HUES48 (cell line): ENCODE measurements at regions not wholly inside any gene's neighbourhood (a gene's known extent, or its start where the extent isn't known, plus 50 kb on each side); places are given as distances from the start of the nearest gene placed in this dataset.

Source experiments
- H3K27ac ChIP-seq: one replicate; pipeline ENCODE4 v1.7.0; 2013; ENCODE audit warnings: low read depth, low read length, inconsistent platforms
- H3K27me3 ChIP-seq: 2 replicates; pipeline ENCODE4 v1.6.1; 2013; ENCODE audit warnings: mild to moderate bottlenecking, low read length; ENCODE audit not compliant: control insufficient read depth, insufficient read depth
- H3K36me3 ChIP-seq: 2 replicates; pipeline ENCODE4 v1.6.1; 2013; ENCODE audit warnings: low read length; ENCODE audit not compliant: control insufficient read depth, insufficient read depth
- H3K4me1 ChIP-seq: 2 replicates; pipeline ENCODE4 v1.6.1; 2013; ENCODE audit warnings: mild to moderate bottlenecking, low read length; ENCODE audit not compliant: control insufficient read depth, insufficient read depth
- H3K4me3 ChIP-seq: 2 replicates; pipeline ENCODE4 v1.5.1; 2013; ENCODE audit warnings: mild to moderate bottlenecking, low read depth, low read length
- H3K9ac ChIP-seq: 2 replicates; pipeline ENCODE4 v1.6.1; 2013; ENCODE audit warnings: mild to moderate bottlenecking, low read depth, low read length, moderate library complexity
- H3K9me3 ChIP-seq: 2 replicates; pipeline ENCODE4 v1.6.1; 2013; ENCODE audit warnings: low read length; ENCODE audit not compliant: control insufficient read depth, insufficient read depth

DNA sequence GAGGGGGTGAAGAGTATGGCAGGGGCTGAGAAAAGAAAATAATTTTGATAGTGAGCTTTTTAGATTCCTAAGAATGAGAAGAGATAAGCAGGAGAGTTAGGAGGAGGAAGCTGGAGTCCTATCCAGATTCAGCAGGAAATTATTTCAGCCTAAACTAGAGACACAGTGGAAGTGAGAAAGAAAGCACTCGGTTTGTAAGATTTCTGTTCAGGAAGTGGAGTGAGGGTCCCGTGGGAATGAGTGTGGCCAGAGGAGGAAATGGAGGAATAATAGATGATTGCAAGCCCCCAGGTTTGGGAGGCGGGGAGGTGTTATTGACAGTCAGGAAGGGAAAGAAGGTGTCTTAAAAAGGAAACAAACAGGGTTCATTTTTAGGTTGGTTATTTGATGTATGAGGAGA lies 84.8 kb upstream of the NRP1 start:
- Histone ChIP-seq H3K9ac (no peak overlapping the region), H3K27me3 (no peaks in the 10 kb centered on the region), H3K4me1 (peaks cover 12% of the 10 kb centered on the region; the same call in 1 of the 2 replicates), H3K27ac (no peak overlapping the region), H3K9me3 (no peaks in the 10 kb centered on the region), H3K36me3 (no peaks in the 10 kb centered on the region), H3K4me3 (no peak overlapping the region)

DNA sequence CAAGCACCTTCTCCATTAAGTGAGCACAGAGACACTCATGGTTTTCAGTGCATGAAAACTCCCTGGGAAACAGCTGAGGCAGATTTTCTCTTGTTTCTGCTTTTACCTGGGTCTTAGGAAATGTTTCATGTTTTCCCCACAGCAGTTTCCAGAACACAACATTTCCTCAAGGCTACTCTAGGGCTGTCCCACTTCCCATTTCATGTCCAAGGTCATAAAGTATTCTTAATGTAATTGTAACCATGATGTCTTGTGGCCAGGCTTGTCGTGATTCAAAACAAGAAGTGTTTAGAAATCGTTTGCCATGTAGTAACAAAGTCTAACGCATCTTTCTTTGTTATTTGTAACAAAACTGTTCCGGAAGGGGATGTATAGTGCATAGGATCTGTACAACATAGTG lies 83.8 kb upstream of the NRP1 start:
- H3K27me3 ChIP-seq: no peaks in the 10 kb centered on the region
- peaks cover 12% of the 10 kb centered on the region; the same call in 1 of the 2 replicates for H3K4me1 ChIP-seq
- H3K27ac ChIP-seq: no peak overlapping the region
- no peak overlapping the region for H3K4me3 ChIP-seq
- no peaks in the 10 kb centered on the region for H3K36me3 ChIP-seq
- no peaks in the 10 kb centered on the region for H3K9me3 ChIP-seq
- H3K9ac ChIP-seq: no peak overlapping the region

DNA sequence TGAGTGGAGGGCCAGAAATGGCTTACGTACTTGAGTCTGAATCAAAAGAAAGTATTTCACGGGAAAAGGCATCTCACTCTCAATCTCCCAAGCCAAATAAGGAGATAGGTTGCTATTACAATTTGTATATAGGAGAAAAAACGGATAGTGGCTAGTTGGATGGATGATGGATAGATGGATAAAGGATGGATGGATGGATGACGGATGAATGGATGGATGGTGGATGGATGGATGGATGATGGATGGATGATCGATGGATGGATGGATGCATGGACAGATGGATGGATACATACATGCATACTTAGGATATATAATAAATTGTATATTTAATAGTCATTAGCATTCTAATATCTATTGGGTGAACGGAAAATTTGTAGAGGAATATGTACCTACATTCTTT lies 82.2 kb upstream of the NRP1 start:
- H3K27ac ChIP-seq: no peak overlapping the region
- no peak overlapping the region for H3K4me3 ChIP-seq
- no peak overlapping the region for H3K9ac ChIP-seq
- H3K9me3 ChIP-seq: no peaks in the 10 kb centered on the region
- H3K36me3 ChIP-seq: no peaks in the 10 kb centered on the region
- H3K4me1 ChIP-seq: peaks cover 3% of the 10 kb centered on the region; the same call in 1 of the 2 replicates
- H3K27me3 ChIP-seq: no peaks in the 10 kb centered on the region

DNA sequence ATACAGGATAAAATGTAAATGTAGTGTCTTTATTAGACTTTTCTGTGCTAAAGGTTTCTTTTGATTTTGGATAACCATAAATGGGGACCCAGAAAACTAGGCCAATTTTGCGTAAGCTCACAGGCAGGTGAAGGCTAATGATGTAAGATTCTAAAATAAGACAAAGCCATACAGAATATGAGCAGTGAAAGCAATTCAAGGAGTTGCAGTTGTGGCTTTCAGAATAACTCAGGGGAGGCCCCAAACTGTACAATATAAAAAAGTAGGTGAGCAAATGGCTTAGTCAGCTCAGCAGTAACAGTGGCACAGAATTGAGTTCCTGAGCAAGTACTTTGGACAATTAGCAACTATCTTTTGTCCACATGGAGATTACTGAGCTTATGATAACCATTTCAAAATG lies 81.7 kb upstream of the NRP1 start:
- Histone ChIP-seq H3K27ac (no peak overlapping the region), H3K4me1 (peaks cover 3% of the 10 kb centered on the region; the same call in 1 of the 2 replicates)

DNA sequence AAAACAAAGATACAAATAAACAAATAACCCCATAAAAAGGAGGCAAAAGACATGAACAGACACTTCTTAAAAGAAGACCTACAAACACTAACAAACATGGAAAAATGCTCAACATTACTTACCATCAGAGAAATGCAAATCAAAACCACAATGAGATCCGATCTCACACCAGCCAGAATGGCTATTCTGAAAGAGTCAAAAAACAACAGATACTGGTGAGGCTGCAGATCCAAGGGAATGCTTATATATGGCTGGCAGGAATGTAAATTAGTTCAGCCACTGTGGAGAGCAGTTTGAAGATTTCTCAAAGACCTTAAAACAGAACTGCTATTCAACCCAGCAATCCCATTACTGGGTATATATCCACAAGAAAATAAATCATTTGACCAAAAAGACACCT lies 80.4 kb upstream of the NRP1 start:
- Histone ChIP-seq H3K27ac (no peak overlapping the region), H3K4me3 (no peak overlapping the region)

More for the DNA sequence above, 81.7 kb upstream of the NRP1 start:
- Histone ChIP-seq H3K36me3 (no peaks in the 10 kb centered on the region), H3K4me3 (no peak overlapping the region), H3K9me3 (no peaks in the 10 kb centered on the region), H3K9ac (no peak overlapping the region), H3K27me3 (no peaks in the 10 kb centered on the region)

DNA sequence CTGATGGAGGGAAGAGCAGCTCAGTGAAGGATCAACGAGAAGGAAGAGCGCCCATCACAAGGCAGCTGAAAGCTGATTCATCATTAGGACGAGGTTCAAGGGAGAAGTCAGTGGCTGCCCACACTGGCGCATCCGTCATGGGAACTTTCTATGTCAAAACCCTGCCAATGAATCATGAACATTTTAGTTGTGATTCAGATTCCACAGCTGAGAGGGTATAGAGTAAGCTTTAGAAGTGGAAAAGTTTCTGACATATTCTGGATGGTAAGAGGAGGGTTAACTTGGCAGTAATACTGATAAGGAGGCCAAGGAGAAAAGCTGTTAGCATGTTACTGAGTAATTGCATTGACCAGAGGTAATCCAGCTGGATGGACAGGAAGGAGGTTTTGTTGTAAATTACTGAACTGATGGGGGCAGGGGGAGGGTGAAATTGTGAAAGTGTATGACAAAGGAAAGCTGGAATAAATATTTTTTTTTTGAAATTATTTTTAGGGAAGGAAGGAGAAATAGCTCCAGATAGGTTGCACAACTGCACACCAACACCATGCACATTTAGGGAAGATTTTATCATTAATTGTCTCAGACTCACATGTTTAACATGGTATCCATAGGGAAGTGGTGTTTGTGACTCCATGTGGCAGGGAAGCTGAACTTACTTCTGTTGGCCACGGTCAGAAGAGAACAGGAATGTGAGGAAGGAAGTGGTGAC lies 78.3 kb upstream of the NRP1 start:
- Histone ChIP-seq H3K9ac (no peak overlapping the region), H3K9me3 (no peaks in the 10 kb centered on the region), H3K27ac (no peak overlapping the region), H3K27me3 (no peaks in the 10 kb centered on the region), H3K36me3 (no peaks in the 10 kb centered on the region), H3K4me3 (no peak overlapping the region), H3K4me1 (no peaks in the 10 kb centered on the region)

More for the DNA sequence above, 80.4 kb upstream of the NRP1 start:
- Histone ChIP-seq H3K9me3 (no peaks in the 10 kb centered on the region), H3K9ac (no peak overlapping the region), H3K4me1 (no peaks in the 10 kb centered on the region), H3K27me3 (no peaks in the 10 kb centered on the region), H3K36me3 (no peaks in the 10 kb centered on the region)

DNA sequence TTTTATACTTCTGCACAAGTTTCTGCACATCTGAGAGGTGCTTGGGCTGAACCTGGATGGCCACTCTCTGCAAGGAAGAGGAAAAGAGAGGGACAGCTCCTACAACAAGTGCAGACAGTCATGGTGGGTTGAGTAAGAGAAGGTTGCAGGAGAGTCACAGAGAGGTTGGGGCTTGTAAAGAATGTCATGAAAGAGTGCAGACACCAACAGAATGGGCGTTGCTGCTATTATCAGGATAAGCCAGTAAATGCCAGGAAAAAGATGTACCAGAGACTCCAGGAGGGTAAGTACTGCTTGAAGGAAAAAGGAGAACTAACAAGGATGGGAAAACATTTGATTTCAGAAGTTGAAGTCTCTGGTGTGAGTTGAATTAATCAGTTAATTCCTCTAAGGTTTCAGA lies 77.8 kb upstream of the NRP1 start:
- Histone ChIP-seq H3K36me3 (no peaks in the 10 kb centered on the region), H3K27ac (no peak overlapping the region), H3K4me3 (no peak overlapping the region), H3K9ac (no peak overlapping the region), H3K9me3 (no peaks in the 10 kb centered on the region), H3K4me1 (no peaks in the 10 kb centered on the region), H3K27me3 (no peaks in the 10 kb centered on the region)

DNA sequence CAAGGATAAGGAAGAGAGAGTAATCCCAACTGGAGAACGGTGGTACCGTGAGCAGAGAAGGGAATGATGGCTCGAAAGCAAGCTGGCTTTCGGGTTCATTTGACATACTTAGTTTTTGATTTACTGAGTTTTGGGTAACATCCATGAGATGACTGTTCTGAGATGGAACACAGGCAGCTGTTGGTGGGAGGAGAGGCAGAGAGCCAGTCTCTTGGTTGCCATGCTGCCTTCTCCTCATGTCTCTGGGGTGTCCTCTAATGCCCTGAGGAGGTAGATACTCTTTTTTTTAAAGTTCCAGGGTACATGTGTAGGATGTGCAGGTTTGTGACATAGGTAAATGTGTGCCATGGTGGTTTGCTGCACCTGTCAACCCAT lies 76.4 kb upstream of the NRP1 start:
- Histone ChIP-seq H3K4me3 (no peak overlapping the region), H3K36me3 (no peaks in the 10 kb centered on the region), H3K9ac (no peak overlapping the region), H3K27me3 (no peaks in the 10 kb centered on the region), H3K9me3 (no peaks in the 10 kb centered on the region), H3K27ac (no peak overlapping the region), H3K4me1 (no peaks in the 10 kb centered on the region)

DNA sequence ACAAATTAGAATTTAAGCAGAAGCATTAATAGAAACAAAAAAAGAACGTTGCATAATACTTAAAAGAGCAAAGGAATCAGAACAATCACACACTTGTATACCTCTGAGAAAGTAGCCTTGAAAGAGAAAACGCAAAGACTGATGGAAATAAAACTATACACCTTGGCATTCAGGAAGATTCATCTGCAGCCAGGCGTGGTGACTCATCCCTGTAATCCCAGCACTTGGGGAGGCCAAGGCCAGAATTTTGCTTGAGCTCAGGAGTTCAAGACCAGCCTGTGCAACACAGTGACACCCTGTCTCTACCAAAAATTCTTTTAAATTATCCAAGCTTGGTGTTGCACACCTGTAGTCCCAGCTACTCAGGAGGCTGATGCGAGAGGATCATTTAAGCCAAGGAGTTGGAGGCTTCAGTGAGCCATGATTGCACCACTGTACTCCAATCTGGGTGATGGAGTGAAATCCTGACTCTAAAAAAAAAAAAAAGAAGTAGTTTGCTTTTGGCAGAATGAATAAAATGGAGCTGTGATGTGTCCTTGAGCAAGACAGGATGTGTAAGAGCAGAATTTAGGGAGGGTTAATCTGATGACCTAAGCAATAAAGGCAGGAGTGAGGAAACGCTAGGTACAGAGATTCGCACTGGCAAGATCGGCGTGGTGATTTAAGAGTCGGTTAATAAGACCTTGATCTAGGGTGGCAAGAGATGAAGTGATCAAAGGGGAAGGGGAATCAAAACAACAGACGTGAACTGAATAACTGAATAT lies 75.8 kb upstream of the NRP1 start:
- H3K36me3 ChIP-seq: no peaks in the 10 kb centered on the region
- no peaks in the 10 kb centered on the region for H3K4me1 ChIP-seq

DNA sequence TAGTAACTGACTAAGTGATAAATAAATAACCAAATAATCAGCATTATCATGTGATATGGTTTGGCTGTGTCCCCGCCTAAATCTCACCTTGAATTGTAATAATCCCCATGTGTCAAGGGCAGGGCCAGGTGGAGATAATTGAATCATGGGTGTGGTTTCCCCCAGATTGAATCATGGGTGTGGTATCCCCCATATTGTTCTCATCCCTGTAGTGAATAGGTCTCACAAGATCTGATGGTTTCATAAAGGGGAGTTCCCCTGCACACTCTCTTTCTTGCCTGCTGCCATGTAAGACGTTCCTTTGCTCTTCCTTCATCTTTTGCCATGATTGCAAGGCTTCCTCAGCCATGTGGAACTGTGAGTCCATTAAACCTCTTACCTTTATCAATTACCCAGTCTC lies 72.1 kb upstream of the NRP1 start:
- no peak overlapping the region for H3K4me3 ChIP-seq
- no peak overlapping the region for H3K9ac ChIP-seq

More for the DNA sequence above, 75.8 kb upstream of the NRP1 start:
- H3K4me3 ChIP-seq: no peak overlapping the region
- no peak overlapping the region for H3K9ac ChIP-seq
- H3K9me3 ChIP-seq: no peaks in the 10 kb centered on the region
- H3K27me3 ChIP-seq: no peaks in the 10 kb centered on the region
- no peak overlapping the region for H3K27ac ChIP-seq

More for the DNA sequence above, 72.1 kb upstream of the NRP1 start:
- Histone ChIP-seq H3K9me3 (no peaks in the 10 kb centered on the region), H3K27me3 (no peaks in the 10 kb centered on the region), H3K27ac (no peak overlapping the region), H3K36me3 (no peaks in the 10 kb centered on the region), H3K4me1 (no peaks in the 10 kb centered on the region)
